Adrenal gland (tissue), 9 donors: ENCODE measurements at regions not wholly inside any gene's neighbourhood (a gene's known extent, or its start where the extent isn't known, plus 50 kb on each side); places are given as distances from the start of the nearest gene placed in this dataset.
A peak's percentile ranks its signal among the peaks of the same experiment; 100 is the strongest.
"Not testable (repeated sequence)": the region's sequence is repeated elsewhere in the genome, so short reads cannot be mapped to it uniquely, and the experiment has no call there.

ENCODE experiments used
- DNase-seq, 7 donors: peaks; one replicate each; pipeline ENCODE4 v3.0.0-alpha.2; 2019 to 2020
- H3K27ac ChIP-seq, 5 donors: fragments of 200-600 bp; sonication (generic) in 4 of 5; 1 replicate in 3 of 5; 2 replicates in 2 of 5; pipeline versions ENCODE4 v1.5.1 to v1.8.0; 2016 to 2020; ENCODE audit warnings: mild to moderate bottlenecking in 1 of 5
- H3K27me3 ChIP-seq: fragments of 200-600 bp; 2 replicates; pipeline ENCODE4 v1.8.0; 2021
- H3K36me3 ChIP-seq, 2 donors: fragments of 200-600 bp; replicated peaks in 1 of 2; 1 replicate in 1 of 2; 2 replicates in 1 of 2; pipeline versions ENCODE4 v1.5.1 to v1.8.0; 2018 to 2022
- H3K4me1 ChIP-seq, 2 donors: fragments of 200-600 bp; replicated peaks in 1 of 2; 1 replicate in 1 of 2; 2 replicates in 1 of 2; pipeline versions ENCODE4 v1.5.1 to v1.8.0; 2018 to 2021
- H3K4me3 ChIP-seq, 4 donors: fragments of 200-600 bp; sonication (generic) in 3 of 4; one replicate each; pipeline ENCODE4 v1.5.1; 2016 to 2018
- H3K9me3 ChIP-seq, 3 donors: fragments of 200-600 bp; sonication (generic) in 1 of 3; replicated peaks in 1 of 3; 1 replicate in 2 of 3; 2 replicates in 1 of 3; pipeline versions ENCODE4 v1.5.1 to v1.8.0; 2016 to 2021
- POLR2A ChIP-seq, 2 donors: fragments of 450-650 bp; IDR thresholded peaks; one replicate each; pipeline ENCODE4 v1.6.1; 2017; ENCODE audit warnings: antibody characterized with exemption in 2 of 2, mild to moderate bottlenecking in 2 of 2, moderate library complexity in 1 of 2
- WGBS, 4 donors: extraction: QIAGEN DNeasy Blood & Tissue Kit in 2 of 4; methylation state at CpG; one replicate each; pipeline versions ENCODE4 v1.1.5 to v1.1.7; 2013 to 2017; 5-methylcytosine and 5-hydroxymethylcytosine counted together
- intact Hi-C, 2 donors: fragments of 100-400 bp; cut with DNase I; formaldehyde crosslinking; loops; one replicate each; pipeline versions ENCODE4 v1.14.1 to v1.15.0; 2022 to 2023
- TF ChIP-seq, protein P1 (sequence below), 6 experiments: fragments of 450-650 bp in 4 of 6; fragments of 200-600 bp in 2 of 6; sonication (generic) in 1 of 6; IDR thresholded peaks; 1 replicate in 5 of 6; 2 replicates in 1 of 6; pipeline versions ENCODE4 v1.5.1 to v1.8.0; 2016 to 2021; ENCODE audit warnings: antibody characterized with exemption in 6 of 6, mild to moderate bottlenecking in 2 of 6, moderate library complexity in 1 of 6
- donor health status: healthy with polysubstance abuse.
- donor health status: Bipolar disorder and iron deficiency.
- donor health status: DM: yes; HTN: yes; CAD: no.
- donor health status: DM: no; HTN: no; CAD: no.
- donor health status: DM: no; HTN: no; CAD: no.

DNA sequence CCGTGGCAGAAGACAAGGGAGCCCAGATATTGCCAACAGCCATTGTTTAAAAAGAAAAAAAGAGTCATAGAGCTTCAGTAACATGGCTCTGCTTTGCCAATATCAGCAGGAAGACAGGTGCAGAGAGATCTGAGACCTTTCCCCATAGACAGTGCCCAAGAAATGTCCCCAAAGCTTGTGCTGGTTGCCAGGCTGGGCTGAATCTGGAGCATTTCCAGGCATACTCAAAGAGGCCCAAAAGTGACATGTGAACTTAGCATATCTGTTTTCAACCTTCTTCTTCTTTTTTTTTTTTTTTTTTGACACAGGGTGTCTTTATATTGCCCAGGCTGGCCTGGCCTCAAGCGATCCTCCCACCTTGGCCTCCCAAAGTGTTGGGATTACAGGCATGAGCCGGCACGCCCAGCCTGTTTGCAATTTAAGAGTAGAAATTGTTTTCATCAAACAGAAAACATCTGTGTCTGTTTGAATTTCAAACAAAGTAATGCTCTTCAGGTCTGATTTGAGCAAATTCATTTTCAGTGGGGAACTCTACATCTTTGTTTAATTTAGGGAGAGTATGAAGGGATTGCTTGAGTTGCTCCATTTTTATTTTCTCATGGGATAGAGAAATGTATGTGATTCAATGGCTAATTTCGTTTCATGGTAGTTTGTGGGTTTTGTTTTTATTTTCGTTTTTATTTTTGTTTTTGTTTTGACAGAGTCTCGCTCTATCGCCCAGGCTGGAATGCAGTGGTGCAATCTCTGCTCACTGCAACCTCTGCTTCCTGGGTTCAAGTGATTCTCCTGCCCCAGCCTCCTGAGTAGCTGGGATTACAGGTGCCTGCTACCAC, 56.6 kb upstream of the RBM47 start:
- H3K27ac ChIP-seq = no peak overlapping the region
- H3K4me3 ChIP-seq = no peak overlapping the region
- no peaks in the 10 kb centered on the region for H3K9me3 ChIP-seq
- no peaks in the 10 kb centered on the region for H3K36me3 ChIP-seq
- no peak for TF ChIP-seq POLR2A (IDR thresholded peaks at IDR 0.05)
- TF ChIP-seq, protein P1, sequence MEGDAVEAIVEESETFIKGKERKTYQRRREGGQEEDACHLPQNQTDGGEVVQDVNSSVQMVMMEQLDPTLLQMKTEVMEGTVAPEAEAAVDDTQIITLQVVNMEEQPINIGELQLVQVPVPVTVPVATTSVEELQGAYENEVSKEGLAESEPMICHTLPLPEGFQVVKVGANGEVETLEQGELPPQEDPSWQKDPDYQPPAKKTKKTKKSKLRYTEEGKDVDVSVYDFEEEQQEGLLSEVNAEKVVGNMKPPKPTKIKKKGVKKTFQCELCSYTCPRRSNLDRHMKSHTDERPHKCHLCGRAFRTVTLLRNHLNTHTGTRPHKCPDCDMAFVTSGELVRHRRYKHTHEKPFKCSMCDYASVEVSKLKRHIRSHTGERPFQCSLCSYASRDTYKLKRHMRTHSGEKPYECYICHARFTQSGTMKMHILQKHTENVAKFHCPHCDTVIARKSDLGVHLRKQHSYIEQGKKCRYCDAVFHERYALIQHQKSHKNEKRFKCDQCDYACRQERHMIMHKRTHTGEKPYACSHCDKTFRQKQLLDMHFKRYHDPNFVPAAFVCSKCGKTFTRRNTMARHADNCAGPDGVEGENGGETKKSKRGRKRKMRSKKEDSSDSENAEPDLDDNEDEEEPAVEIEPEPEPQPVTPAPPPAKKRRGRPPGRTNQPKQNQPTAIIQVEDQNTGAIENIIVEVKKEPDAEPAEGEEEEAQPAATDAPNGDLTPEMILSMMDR (IDR thresholded peaks at IDR 0.05) = no peak
- WGBS, 4 donors = 90 to 96% (median 93%) methylated on average over 8 of the region's 8 CpGs
- H3K4me1 ChIP-seq = no peaks in the 10 kb centered on the region
- peak in 2 of 7 donors; percentile 29 to 44 for DNase-seq
- no peaks in the 10 kb centered on the region for H3K27me3 ChIP-seq
- intact Hi-C loops = no loop called here

DNA sequence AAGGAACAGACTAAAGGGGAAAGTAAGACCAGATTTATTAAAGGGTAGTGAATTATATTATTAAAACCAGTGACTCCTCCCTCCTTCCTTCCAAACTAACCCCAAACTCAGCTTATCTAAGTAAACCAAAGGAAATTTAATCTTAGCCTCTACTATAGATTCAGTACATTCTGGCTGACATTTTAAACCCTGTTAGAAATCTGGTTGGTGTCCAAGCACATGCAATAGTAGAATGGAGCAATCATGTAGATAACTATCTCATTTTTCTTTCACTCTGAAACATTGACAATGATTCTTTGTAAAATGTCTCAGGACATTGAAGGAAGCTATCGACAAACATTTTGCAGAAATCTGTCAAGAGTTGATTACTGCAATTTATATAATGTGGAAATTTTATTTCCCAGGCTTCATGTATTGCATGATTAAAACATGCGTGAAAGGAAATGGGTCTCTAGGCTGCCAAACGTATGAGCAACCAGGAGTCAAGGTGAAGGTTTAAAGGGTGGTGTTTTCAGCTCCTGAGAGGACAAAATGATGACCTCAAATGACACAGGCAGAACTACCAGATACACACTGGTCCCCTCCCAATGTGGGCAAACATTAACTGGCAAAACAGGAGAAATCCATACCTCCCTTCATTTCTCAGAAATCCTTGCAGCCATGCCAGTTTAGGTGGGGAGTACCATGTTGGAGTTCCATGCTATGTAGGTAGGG, 58.2 kb upstream of the RBM47 start:
- peak in 1 of 7 donors; percentile 35 for DNase-seq
- Histone ChIP-seq H3K27ac (peak overlapping the region in 4 of 5 donors; percentile 10 to 64 (median 53)), H3K27me3 (no peaks in the 10 kb centered on the region), H3K4me3 (no peak overlapping the region), H3K36me3 (no peaks in the 10 kb centered on the region), H3K4me1 (no peaks in the 10 kb centered on the region), H3K9me3 (no peaks in the 10 kb centered on the region)
- WGBS, 4 donors = 42 to 57% (median 50%) methylated on average over 3 of the region's 3 CpGs
- TF ChIP-seq POLR2A (IDR thresholded peaks at IDR 0.05) = no peak
- TF ChIP-seq, protein P1 (IDR thresholded peaks at IDR 0.05) = no peak
- intact Hi-C loops = no loop called here

DNA sequence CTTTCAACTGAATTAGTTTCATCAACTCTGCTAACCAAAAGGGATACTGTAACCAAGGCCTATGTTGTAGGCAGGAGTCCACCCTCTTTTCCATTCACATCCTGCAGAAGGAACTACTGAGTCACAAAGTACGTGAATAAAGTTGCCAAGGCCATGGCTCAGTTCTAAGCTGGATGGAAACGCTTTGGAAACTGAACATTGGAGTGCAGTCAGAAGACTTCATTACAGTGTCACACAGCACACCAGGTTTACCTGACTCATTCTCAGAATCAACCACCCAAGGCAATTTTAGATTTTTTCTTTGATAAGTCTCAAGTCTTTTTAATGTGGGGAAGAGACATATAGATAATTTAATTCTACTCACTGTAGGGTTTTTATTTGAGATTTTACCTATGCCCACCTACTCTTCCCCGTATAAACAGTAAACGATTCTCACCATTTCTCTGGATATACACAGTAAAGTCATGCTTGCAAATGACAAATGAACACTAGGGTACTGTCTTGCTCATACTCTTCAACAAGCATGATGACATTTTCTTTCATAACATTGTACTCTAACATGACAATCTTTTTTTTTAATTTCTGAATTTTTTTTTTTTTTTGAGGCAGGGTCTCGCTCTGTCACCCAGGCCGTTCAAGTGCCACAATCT, 58.9 kb upstream of the RBM47 start:
- no peaks in the 10 kb centered on the region for H3K4me1 ChIP-seq
- intact Hi-C loops = no loop called here
- TF ChIP-seq, protein P1 (IDR thresholded peaks at IDR 0.05) = no peak
- TF ChIP-seq POLR2A (IDR thresholded peaks at IDR 0.05) = no peak
- peak overlapping the region in 4 of 5 donors; percentile 10 to 64 (median 53) for H3K27ac ChIP-seq
- H3K36me3 ChIP-seq = no peaks in the 10 kb centered on the region
- peak in 2 of 7 donors; percentile 48 to 51 for DNase-seq
- 68 to 86% (median 74%) methylated on average over 6 of the region's 6 CpGs for WGBS, 4 donors
- H3K9me3 ChIP-seq = no peaks in the 10 kb centered on the region
- H3K27me3 ChIP-seq = no peaks in the 10 kb centered on the region
- H3K4me3 ChIP-seq = no peak overlapping the region

DNA sequence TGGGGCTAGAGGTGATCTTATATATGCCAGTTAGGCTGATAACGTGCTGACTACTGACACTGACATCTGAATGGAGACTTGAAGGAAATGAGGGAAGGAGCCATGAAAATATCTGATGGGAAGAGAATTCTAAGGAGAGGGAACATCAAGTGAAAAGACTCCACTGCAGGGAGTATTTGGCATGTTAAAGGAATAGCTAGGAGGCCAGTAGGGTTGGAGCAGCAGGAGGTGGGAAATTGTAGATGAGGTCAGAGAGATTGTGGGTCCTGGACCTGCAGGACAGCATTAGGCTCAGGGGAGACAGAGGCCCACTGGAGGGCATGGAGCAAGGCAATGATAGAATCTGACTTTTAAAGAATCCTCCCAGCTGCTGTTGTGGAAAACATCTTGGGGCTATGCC, 55.8 kb upstream of the NSUN7 start:
- no peak for DNase-seq
- no peak overlapping the region for H3K4me3 ChIP-seq
- no peaks in the 10 kb centered on the region for H3K4me1 ChIP-seq
- no peaks in the 10 kb centered on the region for H3K9me3 ChIP-seq
- no peaks in the 10 kb centered on the region for H3K27me3 ChIP-seq
- 67 to 80% (median 77%) methylated on average over 1 of the region's 1 CpG for WGBS, 4 donors
- TF ChIP-seq POLR2A (IDR thresholded peaks at IDR 0.05) = no peak
- TF ChIP-seq, protein P1 (IDR thresholded peaks at IDR 0.05) = no peak
- intact Hi-C loops = loop anchor here in 1 of 2 donors (10.0 kb wide), 1 partner anchor 49 kb away; no protein-coding TSS in a partner anchor
- H3K27ac ChIP-seq = no peak overlapping the region
- no peaks in the 10 kb centered on the region for H3K36me3 ChIP-seq

DNA sequence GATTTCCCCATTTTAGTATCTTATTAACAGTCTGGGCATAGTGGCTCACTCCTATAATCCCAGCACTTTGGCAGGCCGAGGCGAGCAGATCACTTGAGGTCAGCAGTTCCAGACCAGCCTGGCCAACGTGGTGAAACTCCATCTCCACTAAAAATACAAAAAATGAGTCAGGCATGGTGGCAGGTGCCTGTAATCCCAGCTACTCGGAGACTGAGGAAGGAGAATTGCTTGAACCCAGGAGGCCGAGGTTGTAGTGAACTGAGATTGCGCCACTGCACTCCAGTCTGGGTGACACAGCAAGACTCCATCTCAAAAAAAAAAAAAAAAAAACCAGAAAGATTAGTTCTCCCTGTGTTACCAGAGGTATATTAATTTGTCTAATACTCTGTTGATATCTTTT, 52.3 kb upstream of the NSUN7 start:
- not testable (repeated sequence) for H3K4me3 ChIP-seq, H3K27me3 ChIP-seq, H3K9me3 ChIP-seq, DNase-seq, H3K27ac ChIP-seq, H3K4me1 ChIP-seq, H3K36me3 ChIP-seq
- intact Hi-C loops = loop anchor here in 1 of 2 donors (10.0 kb wide), 1 partner anchor 53 kb away; no protein-coding TSS in a partner anchor
- 76 to 81% (median 77%) methylated on average over 6 of the region's 6 CpGs for WGBS, 4 donors
